ENCODE measurements at regions not wholly inside any gene's neighbourhood (a gene's known extent, or its start where the extent isn't known, plus 50 kb on each side); places are given as distances from the start of the nearest gene placed in this dataset.

GRCh38 chr5:158434749-158435148, 575.8 kb upstream of the CLINT1 start:
- DNase-seq, result no peak

- DNase-seq, result no peak
Measured at GRCh38 chr5:158433634-158434033, 574.7 kb upstream of the CLINT1 start.

- no peak for DNase-seq
Measured at GRCh38 chr5:158431369-158432029, 572.6 kb upstream of the CLINT1 start.

GRCh38 chr5:158430798-158431167, 571.8 kb upstream of the CLINT1 start:
- no peak for DNase-seq

- no peak for DNase-seq
Measured at GRCh38 chr5:158430166-158430797, 571.3 kb upstream of the CLINT1 start.

- DNase-seq, result no peak
Measured at GRCh38 chr5:158429564-158429963, 570.6 kb upstream of the CLINT1 start.

GRCh38 chr5:158423623-158424200, 564.8 kb upstream of the CLINT1 start:
- no peak for DNase-seq

GRCh38 chr5:158422653-158423515, 563.9 kb upstream of the CLINT1 start:
- no peak for DNase-seq

- DNase-seq, result no peak
Measured at GRCh38 chr5:158421319-158421718, 562.4 kb upstream of the CLINT1 start.

- no peak for DNase-seq
Measured at GRCh38 chr5:158419186-158419585, 560.2 kb upstream of the CLINT1 start.

- DNase-seq, result peak in 1 of 2 experiments; percentile 31
Measured at GRCh38 chr5:158414780-158415179, 555.8 kb upstream of the CLINT1 start.

- DNase-seq, result no peak
Measured at GRCh38 chr5:158414333-158414762, 555.4 kb upstream of the CLINT1 start.

GRCh38 chr5:158413122-158413680, 554.3 kb upstream of the CLINT1 start:
- DNase-seq, result no peak

GRCh38 chr5:158410976-158411375, 552.0 kb upstream of the CLINT1 start:
- no peak for DNase-seq

GRCh38 chr5:158409507-158409906, 550.6 kb upstream of the CLINT1 start:
- no peak for DNase-seq

GRCh38 chr5:158407824-158408195, 548.9 kb upstream of the CLINT1 start:
- no peak for DNase-seq

GRCh38 chr5:158406884-158407823, 548.2 kb upstream of the CLINT1 start:
- DNase-seq, result peak in 1 of 2 experiments; percentile 32

GRCh38 chr5:158398360-158399201, 539.6 kb upstream of the CLINT1 start:
- no peak for DNase-seq

- no peak for DNase-seq
Measured at GRCh38 chr5:158397278-158397677, 538.3 kb upstream of the CLINT1 start.

- no peak for DNase-seq
Measured at GRCh38 chr5:158394102-158394501, 535.2 kb upstream of the CLINT1 start.

- no peak for DNase-seq
Measured at GRCh38 chr5:158393457-158393856, 534.5 kb upstream of the CLINT1 start.
